Activated naive CD4-positive, alpha-beta T cell (primary cell): ENCODE measurements at regions not wholly inside any gene's neighbourhood (a gene's known extent, or its start where the extent isn't known, plus 50 kb on each side); places are given as distances from the start of the nearest gene placed in this dataset.
"Not testable (repeated sequence)": the region's sequence is repeated elsewhere in the genome, so short reads cannot be mapped to it uniquely, and the experiment has no call there.

Source experiments
- DNase-seq, 4 experiments: peaks; one replicate each; lab custom pipeline; 2025; lab: John Stamatoyannopoulos, UW

DNA sequence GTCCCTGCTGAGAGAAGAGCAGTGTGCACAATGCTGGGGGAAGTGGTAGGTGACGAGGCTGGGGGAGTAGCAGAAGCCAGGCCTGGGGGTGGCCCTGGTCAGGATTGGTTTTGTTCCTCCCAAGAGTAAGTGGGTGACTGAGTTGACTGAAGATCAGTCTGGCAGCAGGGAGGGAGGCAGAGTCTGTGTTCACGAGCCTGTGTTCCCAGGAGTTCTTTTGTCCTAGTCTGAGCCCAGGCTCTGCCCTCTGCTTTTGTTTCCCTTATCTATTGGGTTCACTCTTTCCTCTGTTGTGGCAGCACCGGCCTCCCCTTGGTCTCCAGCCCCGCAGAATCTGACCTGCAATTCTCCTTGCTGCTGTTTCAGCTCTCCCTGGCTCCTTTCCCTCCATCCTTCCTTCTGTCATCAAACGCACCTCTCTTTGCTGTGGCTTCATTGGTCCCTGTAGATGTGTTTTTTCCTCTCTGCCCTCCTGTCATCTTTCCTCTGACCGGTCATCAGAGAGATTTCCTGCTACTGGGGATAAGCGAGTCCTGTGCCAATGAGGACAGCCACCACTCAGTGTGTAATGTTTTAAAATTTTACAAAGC, 607.4 kb downstream of the KIF4B start:
- no peak for DNase-seq

- no peak for DNase-seq
Measured at GRCh38 chr5:155624597-155625241, 611.2 kb downstream of the KIF4B start.

- no peak for DNase-seq
Measured at GRCh38 chr5:155625315-155625714, 611.8 kb downstream of the KIF4B start.

GRCh38 chr5:155625897-155626543, 612.5 kb downstream of the KIF4B start:
- DNase-seq, result no peak

DNA sequence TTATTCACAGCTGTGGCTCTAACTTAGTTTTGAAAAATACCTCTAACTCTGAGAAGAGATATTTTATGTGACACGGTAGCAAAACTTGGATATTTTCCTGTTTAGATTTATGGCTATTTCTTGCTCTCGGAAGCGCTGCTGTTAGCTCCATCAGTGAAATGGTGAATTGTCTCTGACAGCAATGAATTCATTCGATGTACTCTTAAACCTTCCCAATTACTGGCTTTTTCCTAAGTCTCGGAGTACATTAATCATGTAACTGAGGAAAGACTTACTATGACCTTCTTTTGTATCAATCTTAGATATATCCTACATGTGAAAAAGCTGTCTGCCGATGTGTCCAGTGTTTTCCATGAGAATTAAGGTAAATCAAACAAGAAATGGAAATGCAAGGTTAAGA, 613.0 kb downstream of the KIF4B start:
- no peak for DNase-seq

- DNase-seq, result no peak
Measured at GRCh38 chr5:155628346-155628745, 614.8 kb downstream of the KIF4B start.

DNA sequence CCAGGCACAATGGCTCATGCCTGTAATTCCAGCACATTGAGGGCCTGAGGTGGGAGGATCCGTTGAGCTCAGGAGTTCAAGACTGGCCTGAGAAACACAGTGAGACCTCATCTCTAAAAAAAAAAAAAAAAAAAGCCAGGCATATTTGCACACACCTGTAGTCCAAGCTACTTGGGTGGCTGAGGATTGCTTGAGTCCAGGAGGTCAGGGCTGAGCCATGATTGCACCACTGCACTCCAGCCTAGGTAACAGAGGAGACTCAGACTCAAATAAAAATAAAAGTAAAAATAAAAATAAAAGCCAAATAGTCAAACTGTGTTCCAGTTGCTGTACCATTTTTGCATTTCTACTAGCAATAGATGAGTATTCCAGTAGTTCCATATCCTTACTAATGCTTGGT, 616.0 kb downstream of the KIF4B start:
- DNase-seq, result no peak

DNA sequence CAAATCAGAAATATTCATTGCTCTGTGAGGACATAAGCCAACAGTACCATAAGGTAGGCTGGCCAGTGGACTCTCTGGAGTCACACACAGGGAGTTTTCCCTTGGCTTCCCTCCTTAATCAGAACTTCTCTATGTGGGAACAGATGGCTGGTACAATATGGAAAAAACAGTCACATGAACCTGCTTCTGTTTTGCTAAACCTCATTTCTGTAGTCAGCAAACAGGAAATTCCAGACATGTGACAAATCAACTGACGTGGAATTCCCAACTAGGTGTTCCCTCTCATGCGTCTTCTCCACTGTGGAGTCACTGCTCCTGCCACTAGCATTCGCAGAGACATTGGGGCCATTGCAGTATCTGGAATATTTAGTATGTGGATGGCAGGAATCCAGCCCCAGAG, 617.6 kb downstream of the KIF4B start:
- DNase-seq, result no peak

DNA sequence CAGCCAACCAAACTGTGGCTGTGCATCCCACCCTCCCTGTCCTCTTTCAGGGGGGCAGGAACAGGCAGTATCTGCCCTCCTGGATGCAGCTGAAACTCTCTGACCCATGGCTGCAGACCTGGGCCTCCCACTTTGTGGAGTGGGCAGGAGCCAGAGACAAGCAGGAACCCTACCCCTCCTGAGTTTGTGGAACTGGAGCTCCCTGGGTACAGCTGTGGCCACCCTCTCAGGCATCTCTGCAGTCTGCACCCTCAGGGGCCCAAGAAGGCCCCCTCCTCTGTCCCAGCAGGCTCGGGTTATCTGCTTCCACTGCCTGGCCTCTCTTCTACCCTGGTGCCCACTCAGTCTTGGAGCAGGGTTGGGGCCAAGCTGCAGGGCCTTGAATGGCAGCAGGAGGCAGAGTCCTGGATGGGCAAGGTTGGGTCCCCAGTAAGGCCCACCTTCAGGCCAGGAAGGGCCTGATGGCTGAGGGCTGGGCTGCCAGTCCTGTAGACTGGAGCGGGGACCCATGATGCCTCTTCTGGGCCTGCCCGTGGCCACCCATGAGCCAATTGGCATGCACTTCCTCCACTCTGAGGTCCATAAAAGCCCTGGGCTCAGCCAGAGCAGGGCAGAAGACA, 619.9 kb downstream of the KIF4B start:
- no peak for DNase-seq

- DNase-seq, result no peak
Measured at GRCh38 chr5:155649666-155650065, 636.1 kb downstream of the KIF4B start.

DNA sequence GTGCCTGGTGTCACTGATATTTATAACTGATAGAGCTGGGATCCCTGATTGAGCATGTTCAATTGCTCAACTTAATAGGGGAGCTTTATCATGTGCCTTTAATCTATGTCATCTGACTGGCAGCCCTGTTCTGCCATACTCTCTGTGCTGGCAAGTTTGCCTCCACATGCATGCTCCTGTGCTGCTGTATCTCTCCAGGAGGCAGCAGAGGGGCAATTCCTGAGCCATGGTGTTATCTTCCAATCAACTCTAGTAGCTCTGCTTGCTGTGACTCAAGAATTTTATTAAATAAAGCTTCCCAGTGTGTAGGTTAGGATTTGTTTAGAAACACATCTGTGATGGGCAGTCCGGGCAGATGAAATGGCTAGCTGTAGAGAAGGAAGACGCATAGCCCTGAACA, 642.0 kb downstream of the KIF4B start:
- DNase-seq, result no peak

DNA sequence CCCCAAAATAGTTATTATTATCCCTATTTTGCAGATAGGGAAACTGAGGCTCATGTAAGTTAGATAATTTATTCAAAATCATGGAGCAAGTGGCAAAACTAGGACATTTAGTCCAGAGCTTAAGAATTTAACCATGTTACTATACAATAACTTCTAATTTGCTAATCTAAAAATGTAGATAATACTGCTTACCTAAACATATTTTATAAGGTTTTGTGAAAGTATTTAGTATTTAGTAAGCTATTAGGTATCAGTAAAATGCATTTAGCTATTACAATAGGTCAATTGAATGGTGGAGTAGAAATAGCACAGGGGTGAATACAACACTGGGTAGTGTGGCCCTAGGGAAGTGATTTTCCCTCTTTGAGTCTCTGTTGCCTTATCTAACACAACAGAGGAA, 648.3 kb downstream of the KIF4B start:
- DNase-seq, result no peak

DNA sequence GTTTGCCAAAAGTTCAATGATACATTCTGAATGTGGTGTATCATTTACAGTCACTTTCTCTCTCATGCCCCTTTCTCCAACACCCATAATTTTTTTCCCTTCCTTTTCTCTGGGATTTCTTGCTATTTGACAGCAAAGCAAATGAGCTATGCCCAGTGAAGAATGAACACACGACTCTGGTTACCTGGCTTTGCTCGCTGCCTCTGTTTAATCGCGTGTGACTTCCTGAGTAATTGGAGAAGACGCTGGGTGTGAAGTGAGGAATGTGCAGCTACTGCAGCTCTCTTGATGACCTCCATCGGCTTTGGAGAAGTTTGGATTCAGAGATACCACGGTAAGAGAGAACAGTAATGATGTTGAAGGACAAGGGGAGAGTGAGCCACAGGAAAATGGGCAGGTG, 651.8 kb downstream of the KIF4B start:
- no peak for DNase-seq

GRCh38 chr5:155672001-155672400, 655.0 kb upstream of the SGCD start:
- DNase-seq, result not testable (repeated sequence)

DNA sequence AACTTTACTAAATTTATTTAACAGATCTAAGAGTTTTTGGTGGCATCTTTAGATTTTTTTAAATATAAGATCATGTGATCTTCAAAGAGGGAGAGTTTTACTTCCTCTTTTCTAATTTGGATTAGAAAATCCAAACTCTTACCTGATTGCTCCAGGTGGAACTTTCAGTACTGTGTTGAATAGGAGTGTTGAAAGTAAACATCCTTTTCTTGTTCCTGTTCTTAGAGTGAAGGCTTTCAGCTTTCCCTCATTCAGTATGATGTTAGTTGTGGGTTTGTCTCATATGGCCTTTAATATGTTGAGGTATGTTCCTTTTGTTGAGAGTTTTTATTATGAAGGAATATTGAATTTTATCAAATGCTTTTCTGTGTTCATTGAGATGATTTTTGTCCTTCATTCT, 650.0 kb upstream of the SGCD start:
- DNase-seq, result no peak

DNA sequence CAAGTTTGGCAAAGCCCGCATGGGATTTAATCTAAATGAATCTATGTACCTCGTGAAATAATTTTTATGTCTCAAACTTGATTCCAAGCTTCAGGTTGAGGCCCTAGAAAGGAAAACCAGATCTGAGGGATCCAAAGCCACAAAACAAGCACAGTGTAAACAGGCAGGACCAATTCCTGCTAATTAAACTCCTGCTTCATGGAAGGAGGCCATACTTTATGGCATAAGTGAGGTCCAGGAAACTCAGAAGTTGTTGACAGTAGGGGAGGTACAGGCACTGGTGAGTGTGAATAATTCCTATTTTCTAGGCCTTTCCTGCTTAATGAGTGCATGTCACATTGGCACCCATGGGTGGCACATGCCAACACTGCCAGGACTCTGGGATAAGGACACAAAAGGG, 648.6 kb upstream of the SGCD start:
- DNase-seq, result no peak

DNA sequence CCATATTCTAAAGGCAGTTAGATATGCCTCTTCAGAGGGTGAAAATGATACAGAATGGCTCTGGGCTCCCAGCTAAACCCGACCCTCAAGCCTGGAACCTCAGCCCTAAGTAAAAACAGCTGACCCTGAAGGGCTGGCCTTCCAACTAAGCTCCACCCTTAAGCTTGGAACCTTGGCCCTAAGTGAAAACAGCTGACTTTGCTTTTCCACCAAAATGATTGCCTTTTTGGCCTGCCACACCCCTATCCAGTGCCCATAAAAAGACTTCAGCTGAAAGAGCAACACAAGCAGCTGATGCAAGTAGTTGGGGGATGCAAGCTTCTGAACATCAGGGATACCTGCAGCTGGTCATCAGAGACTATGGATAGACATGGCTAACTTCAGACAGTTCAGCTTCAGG, 647.4 kb upstream of the SGCD start:
- no peak for DNase-seq

DNA sequence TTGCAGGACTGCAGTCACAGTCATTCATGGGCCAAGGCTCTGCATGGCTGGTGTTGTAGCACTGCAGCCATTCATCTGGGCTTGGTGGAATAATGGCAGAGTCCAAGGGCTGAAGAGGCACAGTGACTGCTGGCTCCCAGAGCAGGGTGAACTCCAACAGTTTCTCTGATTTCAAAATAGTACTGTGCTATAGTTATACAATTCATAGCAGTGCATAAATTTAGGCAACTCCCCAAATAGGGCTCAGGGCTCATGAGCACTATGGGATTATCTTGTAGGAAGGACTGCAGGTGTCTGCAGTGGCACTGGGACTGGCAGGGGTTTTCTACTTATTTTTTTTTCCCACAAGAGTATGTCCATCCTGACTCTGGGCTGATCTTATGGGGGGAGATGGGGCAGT, 642.5 kb upstream of the SGCD start:
- no peak for DNase-seq

DNA sequence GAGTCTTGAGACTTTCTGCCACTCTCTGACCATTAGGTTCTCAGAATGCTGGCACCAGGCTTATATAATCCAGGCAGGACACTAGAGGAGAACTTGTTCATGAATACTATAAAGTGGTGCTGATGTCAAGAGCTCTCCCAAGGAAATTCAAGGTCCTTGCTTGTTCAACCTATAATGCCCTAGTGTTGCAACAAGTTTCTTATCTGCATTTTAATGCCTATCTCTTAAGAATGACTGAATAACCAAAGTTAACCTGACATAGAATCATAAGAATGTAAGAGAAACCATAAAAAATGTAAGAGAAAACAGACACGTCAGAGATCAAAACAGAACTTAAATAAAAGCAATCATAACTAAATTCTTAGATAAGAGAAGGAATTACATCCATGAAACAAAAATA, 640.8 kb upstream of the SGCD start:
- DNase-seq, result no peak

- DNase-seq, result no peak
Measured at GRCh38 chr5:155689406-155689805, 637.6 kb upstream of the SGCD start.

- DNase-seq, result no peak
Measured at GRCh38 chr5:155696362-155696761, 630.6 kb upstream of the SGCD start.

DNA sequence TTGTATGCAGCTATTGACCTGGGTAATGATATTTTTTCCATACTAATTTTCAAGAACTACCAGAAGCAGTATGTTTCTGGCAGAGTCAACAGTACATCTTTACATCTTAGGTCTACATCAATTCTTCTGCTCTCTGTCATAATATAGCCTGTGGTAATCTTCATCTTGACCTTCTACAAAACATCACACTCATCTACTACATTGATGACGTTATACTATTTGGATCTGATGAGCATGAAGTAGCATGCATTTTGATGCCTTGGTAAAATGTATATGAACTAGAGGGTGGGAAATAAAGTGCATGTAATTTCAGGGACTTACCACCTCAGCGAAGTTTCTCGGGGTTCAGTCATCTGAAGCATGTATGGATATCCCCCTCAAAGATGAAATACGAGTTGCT, 629.7 kb upstream of the SGCD start:
- DNase-seq, result no peak

DNA sequence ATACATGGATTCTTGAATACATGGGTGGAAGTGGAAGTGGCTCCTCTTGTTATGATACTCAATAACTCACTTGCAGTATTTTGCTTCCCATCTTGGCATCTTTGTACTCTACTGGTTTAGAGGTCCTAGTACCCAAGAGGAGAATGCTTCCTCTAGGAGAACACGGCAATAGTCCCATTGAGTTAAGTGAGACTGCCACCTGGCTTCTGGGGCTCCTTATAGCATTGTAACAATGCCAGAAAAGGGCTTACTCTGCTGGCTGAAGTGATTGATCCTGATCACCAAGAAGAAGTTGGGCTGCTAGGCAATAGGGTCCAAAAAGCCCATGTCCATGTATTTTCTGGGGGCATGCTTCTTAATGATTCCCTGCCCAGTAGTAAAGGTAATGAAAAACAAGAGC, 627.6 kb upstream of the SGCD start:
- no peak for DNase-seq
